Head of caudate nucleus (tissue), 42 donors: ENCODE measurements at regions not wholly inside any gene's neighbourhood (a gene's known extent, or its start where the extent isn't known, plus 50 kb on each side); places are given as distances from the start of the nearest gene placed in this dataset.

Experiments used
- DNase-seq, 42 donors: peaks; one replicate each; pipeline versions ENCODE4 v3.0.0 to v3.0.0-alpha.2; 2020 to 2021; ENCODE audit warnings: mixed read lengths in 7 of 42
- intact Hi-C: fragments of 100-400 bp; cut with DNase I; formaldehyde crosslinking; loops from one replicate; pipeline ENCODE4 v1.15.0; 2022

GRCh38 chr18:28973324-28973723 is 796.4 kb upstream of the CDH2 start:
- DNase-seq = no peak
- intact Hi-C loops = no loop called here

GRCh38 chr18:28972333-28972907 is 795.5 kb upstream of the CDH2 start:
- intact Hi-C loops = no loop called here
- DNase-seq = no peak

DNA sequence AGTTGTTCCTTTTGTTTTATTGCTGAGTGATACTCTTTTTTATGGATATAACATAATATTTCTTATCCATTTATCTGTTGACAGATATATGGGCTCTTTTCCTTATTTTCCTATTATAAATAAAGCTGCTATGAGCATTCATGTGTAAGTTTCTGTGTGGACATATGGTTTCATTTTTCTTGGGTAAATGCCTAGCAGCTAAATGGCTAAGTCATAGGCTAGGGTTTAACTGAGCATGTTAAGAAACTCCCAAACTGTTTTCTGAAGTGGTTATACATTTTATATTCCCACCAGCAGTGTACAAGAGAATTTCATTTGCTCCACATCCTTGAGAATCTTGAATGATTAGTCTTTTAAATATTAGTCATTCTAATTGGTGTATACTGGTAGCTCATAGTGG is 786.6 kb upstream of the CDH2 start:
- DNase-seq = no peak
- intact Hi-C loops = no loop called here

DNA sequence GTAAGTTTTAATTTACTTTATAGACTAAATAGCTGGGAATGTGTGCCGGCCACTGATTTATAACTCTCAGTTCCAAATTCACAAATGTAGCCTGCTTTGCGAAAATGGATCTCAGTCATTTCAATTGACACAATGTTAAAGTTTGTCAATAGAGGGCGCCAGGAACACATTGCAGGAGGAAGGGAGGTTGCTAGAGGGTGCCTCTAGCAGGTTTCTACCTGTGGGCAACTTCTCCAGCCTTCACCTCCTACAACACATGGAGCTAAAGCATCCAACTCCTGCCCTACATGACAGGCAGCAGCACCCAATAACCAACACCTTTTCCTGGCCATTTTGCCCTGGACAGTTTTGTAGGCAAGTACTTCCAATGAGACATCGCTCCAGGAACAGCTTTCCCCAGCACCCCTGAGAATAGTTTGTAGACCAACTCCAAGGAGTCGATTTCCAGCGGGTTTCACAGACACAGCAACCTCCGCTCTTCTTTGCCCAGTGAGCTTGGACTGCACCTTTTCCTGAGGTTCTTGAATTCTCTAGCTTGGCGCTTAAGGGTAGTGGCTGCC is 784.8 kb upstream of the CDH2 start:
- intact Hi-C loops = no loop called here
- DNase-seq = peak in 6 of 42 donors; percentile 0 to 18 (median 9)

- DNase-seq = no peak
- intact Hi-C loops = no loop called here
These were observed 783.2 kb upstream of the CDH2 start for GRCh38 chr18:28960146-28960545.

GRCh38 chr18:28952339-28952738 is 775.4 kb upstream of the CDH2 start:
- intact Hi-C loops = no loop called here
- no peak for DNase-seq

- intact Hi-C loops = no loop called here
- no peak for DNase-seq
These were observed 771.0 kb upstream of the CDH2 start for GRCh38 chr18:28947900-28948299.

DNA sequence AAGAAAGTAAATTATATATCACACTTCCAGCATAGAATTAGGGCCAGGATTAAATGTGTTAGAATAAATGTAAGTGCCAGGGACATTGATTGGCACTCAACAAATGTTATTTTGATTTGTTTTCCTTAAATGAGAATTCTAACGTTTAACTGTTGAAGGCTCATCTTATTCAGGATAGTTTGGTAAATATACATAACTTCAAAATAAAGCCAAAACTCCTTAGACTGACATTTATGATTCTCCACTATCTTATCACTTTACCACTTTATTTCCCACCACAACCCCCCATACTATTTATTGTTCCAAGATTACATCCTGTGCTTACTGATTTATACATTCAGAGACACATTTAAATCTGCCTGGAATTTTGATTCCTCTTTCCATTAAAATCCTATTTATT is 769.5 kb upstream of the CDH2 start:
- intact Hi-C loops = no loop called here
- no peak for DNase-seq

GRCh38 chr18:28922936-28923335 is 746.0 kb upstream of the CDH2 start:
- intact Hi-C loops = no loop called here
- DNase-seq = no peak

- intact Hi-C loops = no loop called here
- DNase-seq = no peak
These were observed 739.5 kb upstream of the CDH2 start for GRCh38 chr18:28916456-28916855.

DNA sequence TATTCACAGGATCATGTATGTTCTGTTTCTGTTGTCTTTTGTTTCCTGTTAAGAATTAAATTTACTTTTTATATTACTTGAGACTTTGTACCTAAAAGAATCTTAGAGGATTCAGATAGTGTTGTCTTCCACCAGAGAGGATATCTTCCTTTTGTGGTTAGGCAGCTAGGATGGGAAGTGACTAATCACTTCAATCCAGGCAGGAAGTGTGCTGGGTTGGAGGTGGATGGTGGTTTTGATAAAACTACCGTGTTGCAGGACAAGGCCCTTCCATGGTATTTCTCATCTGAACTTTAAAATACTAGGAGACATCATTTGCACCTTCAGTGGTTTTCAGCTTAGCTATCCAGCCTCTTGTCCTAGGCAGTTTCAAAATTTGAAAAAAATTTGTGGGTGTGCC is 728.6 kb upstream of the CDH2 start:
- intact Hi-C loops = loop anchor here (10.0 kb wide), 1 partner anchor 61 kb away; no protein-coding TSS in a partner anchor

GRCh38 chr18:28904789-28905364 is 727.9 kb upstream of the CDH2 start:
- intact Hi-C loops = loop anchor here (10.0 kb wide), 1 partner anchor 60 kb away; no protein-coding TSS in a partner anchor
- no peak for DNase-seq

More for the DNA sequence above, 728.6 kb upstream of the CDH2 start:
- DNase-seq = no peak

GRCh38 chr18:28903306-28903705 is 726.4 kb upstream of the CDH2 start:
- DNase-seq = no peak
- intact Hi-C loops = loop anchor here (10.0 kb wide), 1 partner anchor 59 kb away; no protein-coding TSS in a partner anchor

DNA sequence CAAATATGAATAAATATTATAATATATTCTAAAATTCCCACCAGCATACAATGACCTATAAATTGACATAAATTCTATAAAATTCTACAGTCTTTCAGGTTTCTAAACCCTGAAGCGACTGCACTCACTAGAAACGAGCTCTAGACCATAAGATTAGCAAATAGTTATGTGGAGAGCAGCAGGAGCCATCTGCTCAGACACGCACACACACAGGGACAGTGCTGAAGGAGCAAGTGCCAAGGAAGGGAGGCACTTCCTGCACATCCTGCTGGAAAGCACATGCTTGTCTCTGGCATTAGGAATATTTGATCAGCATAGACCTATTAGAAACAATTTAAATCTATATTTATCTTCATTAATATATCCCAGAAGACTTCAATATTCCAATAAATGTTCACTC is 713.9 kb upstream of the CDH2 start:
- DNase-seq = no peak
- intact Hi-C loops = no loop called here

- no peak for DNase-seq
- intact Hi-C loops = no loop called here
These were observed 707.4 kb upstream of the CDH2 start for GRCh38 chr18:28884304-28884703.

DNA sequence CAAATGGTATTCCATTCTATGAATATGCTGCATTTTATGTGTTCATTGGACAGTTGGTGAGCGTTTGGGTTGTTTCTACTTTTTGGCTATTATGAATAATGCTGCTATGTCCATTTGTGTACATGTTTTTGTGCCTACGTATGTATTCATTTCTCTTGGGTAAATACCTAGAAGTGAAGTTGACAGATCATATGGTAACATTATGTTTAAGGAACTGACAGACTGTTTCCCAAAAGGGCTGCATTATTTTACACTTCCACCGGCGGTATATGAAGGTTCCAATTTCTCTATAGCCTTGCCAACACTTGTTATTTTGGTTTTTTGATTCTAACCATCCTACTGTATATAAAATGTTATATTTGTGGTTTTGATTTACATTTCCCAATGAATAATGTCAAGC is 703.9 kb upstream of the CDH2 start:
- intact Hi-C loops = no loop called here
- no peak for DNase-seq

DNA sequence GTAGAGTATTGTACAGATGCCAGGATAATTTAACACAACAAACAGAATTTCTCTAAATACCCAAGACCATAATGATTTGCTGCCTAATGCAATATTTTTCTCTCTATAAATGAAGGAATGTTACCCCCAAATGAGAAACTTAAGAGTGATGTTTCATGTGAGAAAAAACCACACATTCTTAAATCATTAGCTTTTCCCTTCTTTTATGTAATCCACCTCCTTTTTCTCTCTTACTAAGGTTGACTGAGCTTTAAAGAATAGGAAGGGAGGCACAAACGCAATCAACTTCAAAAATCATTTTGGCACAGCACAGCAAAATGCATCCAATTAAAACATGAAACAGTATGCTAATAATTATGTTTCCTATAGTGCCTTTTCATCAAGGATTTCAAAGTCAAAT is 698.1 kb upstream of the CDH2 start:
- DNase-seq = no peak
- intact Hi-C loops = no loop called here

DNA sequence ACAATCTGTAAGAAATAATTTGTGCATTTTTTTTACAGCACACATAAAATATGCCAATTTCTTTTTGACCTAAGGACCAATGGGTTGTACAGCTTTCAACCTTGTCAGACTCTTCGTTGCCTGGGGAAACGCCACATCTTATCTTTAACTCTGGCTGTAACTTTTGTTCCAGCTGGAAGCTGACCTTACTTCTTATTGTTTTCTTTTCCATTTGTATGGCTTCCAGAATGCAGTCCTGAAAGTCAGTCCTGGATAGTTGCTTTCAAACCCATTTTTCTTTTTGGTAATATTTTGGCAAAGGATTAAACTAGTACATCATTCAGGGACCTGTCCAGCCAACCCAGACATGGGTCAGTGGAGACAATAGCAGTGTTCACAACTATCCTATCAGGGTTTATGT is 686.5 kb upstream of the CDH2 start:
- intact Hi-C loops = no loop called here

DNA sequence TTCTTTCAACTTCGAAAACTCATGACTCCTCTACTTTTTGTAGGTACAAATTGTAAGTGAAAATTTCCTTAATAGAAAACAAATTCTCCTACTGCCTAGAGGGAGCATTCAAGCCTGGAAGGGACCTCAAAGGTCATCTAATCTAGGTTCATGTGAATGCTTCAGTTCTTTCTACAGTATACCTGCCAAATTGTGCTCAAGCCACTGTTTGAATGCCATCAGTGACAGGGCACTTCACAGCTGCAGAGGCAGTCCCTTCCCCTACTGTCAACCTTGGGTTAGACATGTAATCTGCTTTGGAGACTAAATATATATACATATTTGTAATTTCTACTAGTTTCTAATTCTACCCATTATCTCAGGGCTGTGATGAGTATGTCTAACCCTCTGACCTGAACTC is 681.3 kb upstream of the CDH2 start:
- intact Hi-C loops = no loop called here
- DNase-seq = no peak

More for the DNA sequence above, 686.5 kb upstream of the CDH2 start:
- DNase-seq = no peak

GRCh38 chr18:28855989-28856388 is 679.1 kb upstream of the CDH2 start:
- peak in 1 of 42 donors; percentile 39 for DNase-seq
- intact Hi-C loops = no loop called here

GRCh38 chr18:28855524-28855923 is 678.6 kb upstream of the CDH2 start:
- no peak for DNase-seq
- intact Hi-C loops = no loop called here
